CD4-positive, CD25-positive, alpha-beta regulatory T cell (primary cell): ENCODE measurements at regions not wholly inside any gene's neighbourhood (a gene's known extent, or its start where the extent isn't known, plus 50 kb on each side); places are given as distances from the start of the nearest gene placed in this dataset.

Experiments
- ATAC-seq, 2 donors: fragments of 150-1000 bp; cut with Tn5 transposase; one replicate each; pipeline ENCODE4 v1.10.0; 2021; ENCODE audit warnings: low read depth in 2 of 2, moderate number of reproducible peaks in 2 of 2, moderate library complexity in 1 of 2
- DNase-seq, 3 donors: peaks; one replicate each; pipeline versions ENCODE4 v3.0.0 to v3.0.0-alpha.2; 2012 to 2022; ENCODE audit warnings: mixed read lengths in 1 of 3
- H3K27ac ChIP-seq: one replicate; pipeline ENCODE4 v1.7.0; 2013; ENCODE audit warnings: mild to moderate bottlenecking, low read length; ENCODE audit not compliant: insufficient read depth, poor library complexity, severe bottlenecking
- H3K27me3 ChIP-seq: one replicate; pipeline ENCODE4 v1.7.0; 2013; ENCODE audit warnings: low read length; ENCODE audit not compliant: control insufficient read depth, insufficient read depth
- H3K36me3 ChIP-seq: one replicate; pipeline ENCODE4 v1.7.0; 2013; ENCODE audit warnings: mild to moderate bottlenecking, low read length, moderate library complexity; ENCODE audit not compliant: control insufficient read depth, insufficient read depth
- H3K4me1 ChIP-seq: 2 replicates; pipeline ENCODE4 v1.7.0; 2013; ENCODE audit warnings: mild to moderate bottlenecking, low read length; ENCODE audit not compliant: insufficient read depth, control insufficient read depth, poor library complexity, severe bottlenecking
- H3K4me3 ChIP-seq: one replicate; pipeline ENCODE4 v1.7.0; 2013; ENCODE audit warnings: low read depth, mild to moderate bottlenecking, low read length, moderate library complexity
- H3K9me3 ChIP-seq, 2 experiments: 1 replicate in 1 of 2; 2 replicates in 1 of 2; pipeline ENCODE4 v1.7.0; 2013; ENCODE audit warnings: low read length in 2 of 2, mild to moderate bottlenecking in 1 of 2, moderate library complexity in 1 of 2; ENCODE audit not compliant: control insufficient read depth in 2 of 2
- H3K27ac Mint-ChIP-seq, 3 donors: one replicate each; pipeline ENCODE4 v1.8.0; 2020 to 2022; ENCODE audit warnings: mild to moderate bottlenecking in 3 of 3, mixed read lengths in 3 of 3, moderate library complexity in 2 of 3
- H3K27me3 Mint-ChIP-seq: one replicate; pipeline ENCODE4 v1.8.0; 2022; ENCODE audit warnings: mild to moderate bottlenecking, mixed read lengths
- H3K36me3 Mint-ChIP-seq: one replicate; pipeline ENCODE4 v1.8.0; 2020; ENCODE audit warnings: mixed read lengths
- H3K4me1 Mint-ChIP-seq, 4 donors: one replicate each; pipeline ENCODE4 v1.8.0; 2020 to 2022; ENCODE audit warnings: mixed read lengths in 4 of 4, mild to moderate bottlenecking in 1 of 4
- H3K4me3 Mint-ChIP-seq, 4 donors: one replicate each; pipeline ENCODE4 v1.8.0; 2020 to 2022; ENCODE audit warnings: mild to moderate bottlenecking in 4 of 4, mixed read lengths in 4 of 4, moderate library complexity in 3 of 4
- H3K9me3 Mint-ChIP-seq, 7 donors: one replicate each; pipeline ENCODE4 v1.8.0; 2020 to 2022; ENCODE audit warnings: mixed read lengths in 7 of 7, mild to moderate bottlenecking in 3 of 7, moderate library complexity in 2 of 7

- no peak for ATAC-seq
- H3K36me3 Mint-ChIP-seq = no peaks in the 10 kb centered on the region
Observed at GRCh38 chr22:22064580-22064979, 82.0 kb upstream of the TOP3B start.

GRCh38 chr22:22062306-22062793 lies 79.8 kb upstream of the TOP3B start:
- H3K9me3 ChIP-seq = no peaks in the 10 kb centered on the region
- no peak for ATAC-seq
- Mint-ChIP-seq H3K36me3 (no peaks in the 10 kb centered on the region), H3K4me3 (no peak overlapping the region), H3K27ac (no peak overlapping the region), H3K9me3 (no peaks in the 10 kb centered on the region), H3K27me3 (peaks cover 26% of the 10 kb centered on the region), H3K4me1 (no peaks in the 10 kb centered on the region)
- H3K4me1 ChIP-seq = no peaks in the 10 kb centered on the region
- no peak for DNase-seq
- no peak overlapping the region for H3K27ac ChIP-seq
- H3K4me3 ChIP-seq = no peak overlapping the region
- H3K27me3 ChIP-seq = peaks cover 15% of the 10 kb centered on the region
- H3K36me3 ChIP-seq = no peaks in the 10 kb centered on the region

More at GRCh38 chr22:22064580-22064979, 82.0 kb upstream of the TOP3B start:
- Mint-ChIP-seq H3K27ac (no peak overlapping the region), H3K4me3 (no peak overlapping the region), H3K27me3 (peaks cover 32% of the 10 kb centered on the region), H3K4me1 (no peaks in the 10 kb centered on the region), H3K9me3 (no peaks in the 10 kb centered on the region)
- Histone ChIP-seq H3K27ac (no peak overlapping the region), H3K4me1 (no peaks in the 10 kb centered on the region), H3K9me3 (no peaks in the 10 kb centered on the region), H3K4me3 (no peak overlapping the region), H3K36me3 (no peaks in the 10 kb centered on the region), H3K27me3 (peaks cover 9% of the 10 kb centered on the region)
- DNase-seq = no peak

DNA sequence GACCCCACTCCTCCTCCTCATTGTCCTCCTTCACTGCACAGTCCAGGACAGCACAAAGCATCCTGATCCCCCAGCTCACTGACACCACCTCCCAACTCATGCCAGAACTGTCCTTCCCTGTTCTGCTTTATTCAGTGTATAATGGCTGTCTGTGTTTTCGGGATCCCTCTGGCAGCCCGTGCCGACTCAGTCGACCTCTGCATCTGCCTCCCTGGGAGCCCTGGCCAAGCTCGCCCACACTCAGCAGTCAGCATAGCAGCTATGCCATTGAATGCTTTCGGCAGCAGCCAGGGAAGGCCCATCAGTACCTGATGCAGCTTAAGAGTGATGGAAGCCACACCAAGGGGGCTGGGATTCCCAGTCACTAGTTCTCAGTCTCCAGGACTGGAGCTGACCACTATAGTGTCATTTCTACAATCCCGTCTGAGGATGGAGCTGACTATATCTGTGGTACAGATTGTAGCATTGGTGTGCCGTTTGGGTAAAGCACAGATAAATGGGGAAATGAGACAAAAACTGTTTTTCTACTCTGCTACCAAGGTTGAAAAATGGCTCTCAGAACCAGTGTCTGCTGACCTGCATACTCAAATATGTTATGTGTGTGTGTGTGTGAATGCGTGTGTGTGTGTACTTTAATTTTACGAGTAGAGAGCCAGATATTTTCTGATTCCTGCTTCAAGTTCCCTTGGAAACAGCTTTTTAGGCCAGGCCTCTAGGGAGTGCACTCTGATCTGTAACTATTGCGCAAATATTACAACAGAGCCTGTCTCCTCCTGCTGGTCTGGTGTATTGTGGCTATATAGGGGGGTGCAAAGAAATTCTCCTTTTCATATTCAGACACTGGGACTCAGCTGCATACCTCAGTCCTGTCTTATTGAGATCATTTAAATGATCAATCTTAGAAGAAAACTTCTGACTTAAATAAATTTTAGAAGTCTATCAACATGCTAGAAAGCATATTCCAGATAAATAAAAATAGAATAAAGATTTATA lies 78.8 kb upstream of the TOP3B start:
- Histone ChIP-seq H3K9me3 (no peaks in the 10 kb centered on the region), H3K27ac (no peak overlapping the region), H3K4me1 (no peaks in the 10 kb centered on the region), H3K27me3 (peaks cover 15% of the 10 kb centered on the region), H3K4me3 (no peak overlapping the region), H3K36me3 (no peaks in the 10 kb centered on the region)
- Mint-ChIP-seq H3K27ac (no peak overlapping the region), H3K4me3 (no peak overlapping the region), H3K9me3 (no peaks in the 10 kb centered on the region), H3K4me1 (no peaks in the 10 kb centered on the region), H3K36me3 (no peaks in the 10 kb centered on the region), H3K27me3 (peaks cover 23% of the 10 kb centered on the region)
- DNase-seq (no peak), ATAC-seq (no peak)

GRCh38 chr22:22060200-22061084 lies 77.9 kb upstream of the TOP3B start:
- Mint-ChIP-seq H3K4me1 (no peaks in the 10 kb centered on the region), H3K27me3 (peaks cover 26% of the 10 kb centered on the region), H3K4me3 (no peak overlapping the region), H3K36me3 (no peaks in the 10 kb centered on the region), H3K27ac (no peak overlapping the region), H3K9me3 (no peaks in the 10 kb centered on the region)
- Histone ChIP-seq H3K9me3 (no peaks in the 10 kb centered on the region), H3K27ac (no peak overlapping the region), H3K4me3 (no peak overlapping the region), H3K4me1 (no peaks in the 10 kb centered on the region), H3K27me3 (peaks cover 14% of the 10 kb centered on the region), H3K36me3 (no peaks in the 10 kb centered on the region)
- peak in 2 of 3 donors; percentile 7 to 31 for DNase-seq
- no peak for ATAC-seq

- H3K9me3 ChIP-seq = no peaks in the 10 kb centered on the region
- no peak for ATAC-seq
- H3K27me3 ChIP-seq = peaks cover 11% of the 10 kb centered on the region
- no peak overlapping the region for H3K27ac Mint-ChIP-seq
- no peaks in the 10 kb centered on the region for H3K4me1 Mint-ChIP-seq
- H3K36me3 Mint-ChIP-seq = no peaks in the 10 kb centered on the region
- no peaks in the 10 kb centered on the region for H3K9me3 Mint-ChIP-seq
- DNase-seq = no peak
- no peak overlapping the region for H3K27ac ChIP-seq
- H3K4me1 ChIP-seq = no peaks in the 10 kb centered on the region
- H3K4me3 Mint-ChIP-seq = no peak overlapping the region
- peaks cover 33% of the 10 kb centered on the region for H3K27me3 Mint-ChIP-seq
- no peaks in the 10 kb centered on the region for H3K36me3 ChIP-seq
- H3K4me3 ChIP-seq = no peak overlapping the region
Observed at GRCh38 chr22:22059291-22060002, 76.9 kb upstream of the TOP3B start.

DNA sequence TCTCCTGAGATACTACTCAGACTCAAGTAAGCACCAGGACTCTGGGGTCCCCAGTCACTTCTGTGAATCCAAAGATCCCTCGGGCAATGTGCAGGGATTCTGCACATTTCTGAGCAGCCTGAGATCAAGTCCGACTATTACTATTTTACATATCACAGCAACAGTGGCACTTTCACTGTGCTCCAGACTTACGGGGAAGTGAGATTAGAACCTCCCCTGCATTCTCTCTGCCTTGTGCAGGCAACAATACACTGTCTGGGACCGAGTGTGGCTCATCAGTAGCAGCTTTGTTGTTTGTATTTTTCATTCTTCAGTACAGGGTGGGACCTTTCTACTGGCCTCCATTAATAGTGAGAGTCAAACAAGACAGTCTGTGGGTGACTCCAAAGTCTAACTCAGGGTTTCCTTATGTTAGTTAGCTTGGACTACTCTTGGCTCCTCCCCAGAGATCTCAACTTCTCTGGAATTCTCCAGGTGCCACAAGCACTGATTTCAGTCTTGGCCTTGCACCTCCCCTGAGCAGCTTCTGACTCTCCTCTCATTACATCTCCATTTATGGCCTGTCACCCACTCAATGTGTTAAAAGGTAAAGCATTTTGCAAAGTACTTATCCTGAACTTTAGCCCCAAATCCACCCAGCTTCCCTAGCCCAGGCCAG lies 76.2 kb upstream of the TOP3B start:
- Mint-ChIP-seq H3K4me1 (no peaks in the 10 kb centered on the region), H3K36me3 (no peaks in the 10 kb centered on the region), H3K27ac (no peak overlapping the region), H3K27me3 (peaks cover 39% of the 10 kb centered on the region), H3K9me3 (no peaks in the 10 kb centered on the region), H3K4me3 (no peak overlapping the region)
- no peaks in the 10 kb centered on the region for H3K9me3 ChIP-seq
- no peak overlapping the region for H3K4me3 ChIP-seq
- H3K27me3 ChIP-seq = peaks cover 11% of the 10 kb centered on the region
- ATAC-seq (peak in 1 of 2 donors; percentile 46), DNase-seq (no peak)
- no peaks in the 10 kb centered on the region for H3K36me3 ChIP-seq
- no peak overlapping the region for H3K27ac ChIP-seq
- H3K4me1 ChIP-seq = no peaks in the 10 kb centered on the region
